Tibial nerve (tissue), 4 donors: ENCODE measurements at regions not wholly inside any gene's neighbourhood (a gene's known extent, or its start where the extent isn't known, plus 50 kb on each side); places are given as distances from the start of the nearest gene placed in this dataset.

ENCODE experiments used
- DNase-seq, 2 donors: peaks; one replicate each; pipeline ENCODE4 v3.0.0-alpha.2; 2019; ENCODE audit warnings: low spot score in 2 of 2
- H3K27ac ChIP-seq, 4 donors: fragments of 200-600 bp; sonication (generic) in 3 of 4; one replicate each; pipeline ENCODE4 v1.5.1; 2017 to 2019; ENCODE audit warnings: mild to moderate bottlenecking in 1 of 4
- H3K27me3 ChIP-seq, 2 donors: fragments of 200-600 bp; sonication (generic) in 1 of 2; one replicate each; pipeline versions ENCODE4 v1.5.1 to v1.6.0; 2017 to 2019
- H3K36me3 ChIP-seq, 3 donors: fragments of 200-600 bp; sonication (generic); one replicate each; pipeline ENCODE4 v1.5.1; 2018 to 2019
- H3K4me1 ChIP-seq, 4 donors: fragments of 200-600 bp; sonication (generic) in 3 of 4; one replicate each; pipeline ENCODE4 v1.5.1; 2017 to 2019
- H3K4me3 ChIP-seq, 4 donors: fragments of 200-600 bp; sonication (generic) in 3 of 4; one replicate each; pipeline ENCODE4 v1.5.1; 2017 to 2019; ENCODE audit warnings: mild to moderate bottlenecking in 1 of 4, moderate library complexity in 1 of 4
- H3K9me3 ChIP-seq, 4 donors: fragments of 200-600 bp; sonication (generic) in 3 of 4; one replicate each; pipeline ENCODE4 v1.5.1; 2017 to 2019
- EP300 ChIP-seq, 2 donors: sonication (generic); formaldehyde crosslinking; IDR thresholded peaks; one replicate each; pipeline ENCODE4 v1.6.1; 2017; ENCODE audit warnings: antibody characterized with exemption in 2 of 2, mild to moderate bottlenecking in 1 of 2
- POLR2A ChIP-seq, 2 donors: fragments of 450-650 bp; IDR thresholded peaks; one replicate each; pipeline ENCODE4 v1.6.1; 2017; ENCODE audit warnings: antibody characterized with exemption in 2 of 2, mild to moderate bottlenecking in 2 of 2, moderate library complexity in 2 of 2
- WGBS, 2 donors: methylation state at CpG; one replicate each; pipeline ENCODE4 v1.1.5; 2018; 5-methylcytosine and 5-hydroxymethylcytosine counted together
- TF ChIP-seq, protein P1 (sequence below), 5 experiments: fragments of 200-600 bp in 3 of 5; fragments of 450-650 bp in 2 of 5; sonication (generic) in 3 of 5; IDR thresholded peaks; one replicate each; pipeline ENCODE4 v1.5.1; 2016 to 2019; ENCODE audit warnings: antibody characterized with exemption in 5 of 5, mild to moderate bottlenecking in 3 of 5, moderate library complexity in 2 of 5

GRCh38 chr3:180306691-180307090 is 270.0 kb upstream of the PEX5L start:
- TF ChIP-seq, protein P1, sequence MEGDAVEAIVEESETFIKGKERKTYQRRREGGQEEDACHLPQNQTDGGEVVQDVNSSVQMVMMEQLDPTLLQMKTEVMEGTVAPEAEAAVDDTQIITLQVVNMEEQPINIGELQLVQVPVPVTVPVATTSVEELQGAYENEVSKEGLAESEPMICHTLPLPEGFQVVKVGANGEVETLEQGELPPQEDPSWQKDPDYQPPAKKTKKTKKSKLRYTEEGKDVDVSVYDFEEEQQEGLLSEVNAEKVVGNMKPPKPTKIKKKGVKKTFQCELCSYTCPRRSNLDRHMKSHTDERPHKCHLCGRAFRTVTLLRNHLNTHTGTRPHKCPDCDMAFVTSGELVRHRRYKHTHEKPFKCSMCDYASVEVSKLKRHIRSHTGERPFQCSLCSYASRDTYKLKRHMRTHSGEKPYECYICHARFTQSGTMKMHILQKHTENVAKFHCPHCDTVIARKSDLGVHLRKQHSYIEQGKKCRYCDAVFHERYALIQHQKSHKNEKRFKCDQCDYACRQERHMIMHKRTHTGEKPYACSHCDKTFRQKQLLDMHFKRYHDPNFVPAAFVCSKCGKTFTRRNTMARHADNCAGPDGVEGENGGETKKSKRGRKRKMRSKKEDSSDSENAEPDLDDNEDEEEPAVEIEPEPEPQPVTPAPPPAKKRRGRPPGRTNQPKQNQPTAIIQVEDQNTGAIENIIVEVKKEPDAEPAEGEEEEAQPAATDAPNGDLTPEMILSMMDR (IDR thresholded peaks at IDR 0.05): no peak
- no peak for TF ChIP-seq POLR2A (IDR thresholded peaks at IDR 0.05)
- no peak for TF ChIP-seq EP300 (IDR thresholded peaks at IDR 0.05)
- 42 to 53% methylated on average over 7 of the region's 7 CpGs for WGBS, 2 donors
- DNase-seq: no peak
- Histone ChIP-seq H3K27me3 (no peaks in the 10 kb centered on the region), H3K4me1 (peaks cover 0 to 4% (median 0%) of the 10 kb centered on the region in 4 donors), H3K4me3 (no peak overlapping the region), H3K27ac (peak overlapping the region in 1 of 4 donors; percentile 32), H3K9me3 (no peaks in the 10 kb centered on the region), H3K36me3 (no peaks in the 10 kb centered on the region)

DNA sequence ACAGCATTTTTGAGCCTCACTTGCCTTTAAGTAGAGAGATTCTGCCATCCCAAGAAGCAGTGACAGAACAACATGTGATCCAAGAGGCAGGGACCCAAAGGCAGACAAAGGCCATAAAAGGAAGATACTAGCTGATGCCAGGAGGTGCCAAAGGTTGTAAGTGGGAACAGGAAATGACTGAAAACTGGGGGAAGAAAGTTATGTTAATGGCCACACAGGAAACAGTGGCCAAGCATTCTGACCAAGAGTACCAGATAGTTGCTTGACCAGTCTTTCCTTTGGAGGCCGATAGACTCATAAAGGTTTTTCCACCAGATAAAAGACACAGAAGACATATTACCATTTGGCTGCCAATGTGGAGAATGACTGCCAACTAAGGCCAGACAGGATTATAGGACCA is 274.5 kb upstream of the PEX5L start:
- WGBS, 2 donors: 48 to 74% methylated on average over 1 of the region's 1 CpG
- H3K4me3 ChIP-seq: no peak overlapping the region
- no peaks in the 10 kb centered on the region for H3K9me3 ChIP-seq
- no peaks in the 10 kb centered on the region for H3K27me3 ChIP-seq
- H3K4me1 ChIP-seq: peaks cover 0 to 2% (median 0%) of the 10 kb centered on the region in 4 donors
- no peak overlapping the region for H3K27ac ChIP-seq
- H3K36me3 ChIP-seq: no peaks in the 10 kb centered on the region
- TF ChIP-seq, protein P1 (IDR thresholded peaks at IDR 0.05): no peak
- TF ChIP-seq EP300 (IDR thresholded peaks at IDR 0.05) (no peak), POLR2A (IDR thresholded peaks at IDR 0.05) (no peak)
- DNase-seq: no peak

DNA sequence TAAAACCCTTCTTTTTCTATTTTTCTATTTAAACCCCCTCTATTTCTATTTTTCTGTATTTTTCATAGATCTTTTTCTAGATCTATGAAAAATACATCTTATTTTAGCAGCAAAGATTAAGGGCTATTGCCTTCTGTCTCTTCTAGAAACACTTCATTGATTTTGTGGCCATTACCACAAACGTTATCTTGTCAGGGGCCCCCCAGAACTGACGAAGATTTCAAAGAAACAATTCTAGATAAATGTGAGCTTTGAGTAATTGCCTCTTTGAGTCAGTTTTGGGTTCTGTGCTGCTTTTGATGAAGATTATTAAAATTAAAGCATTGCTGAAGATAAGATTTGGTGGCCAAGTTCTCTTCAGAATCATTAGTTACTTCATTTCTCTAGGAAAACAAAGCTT is 279.6 kb upstream of the PEX5L start:
- Histone ChIP-seq H3K4me3 (no peak overlapping the region), H3K36me3 (no peaks in the 10 kb centered on the region), H3K27me3 (no peaks in the 10 kb centered on the region), H3K9me3 (no peaks in the 10 kb centered on the region), H3K27ac (no peak overlapping the region), H3K4me1 (no peaks in the 10 kb centered on the region)
- TF ChIP-seq POLR2A (IDR thresholded peaks at IDR 0.05): no peak
- TF ChIP-seq, protein P1 (IDR thresholded peaks at IDR 0.05): no peak
- TF ChIP-seq EP300 (IDR thresholded peaks at IDR 0.05): no peak
- 70 to 78% methylated on average over 2 of the region's 2 CpGs for WGBS, 2 donors
- DNase-seq: no peak

GRCh38 chr3:180319461-180319860 is 282.5 kb upstream of the TTC14 start:
- Histone ChIP-seq H3K9me3 (no peaks in the 10 kb centered on the region), H3K4me3 (no peak overlapping the region), H3K4me1 (no peaks in the 10 kb centered on the region), H3K27me3 (no peaks in the 10 kb centered on the region), H3K27ac (no peak overlapping the region), H3K36me3 (no peaks in the 10 kb centered on the region)
- 90 to 96% methylated on average over 2 of the region's 2 CpGs for WGBS, 2 donors
- DNase-seq: no peak
- TF ChIP-seq POLR2A (IDR thresholded peaks at IDR 0.05) (no peak), EP300 (IDR thresholded peaks at IDR 0.05) (no peak)
- TF ChIP-seq, protein P1 (IDR thresholded peaks at IDR 0.05): no peak

DNA sequence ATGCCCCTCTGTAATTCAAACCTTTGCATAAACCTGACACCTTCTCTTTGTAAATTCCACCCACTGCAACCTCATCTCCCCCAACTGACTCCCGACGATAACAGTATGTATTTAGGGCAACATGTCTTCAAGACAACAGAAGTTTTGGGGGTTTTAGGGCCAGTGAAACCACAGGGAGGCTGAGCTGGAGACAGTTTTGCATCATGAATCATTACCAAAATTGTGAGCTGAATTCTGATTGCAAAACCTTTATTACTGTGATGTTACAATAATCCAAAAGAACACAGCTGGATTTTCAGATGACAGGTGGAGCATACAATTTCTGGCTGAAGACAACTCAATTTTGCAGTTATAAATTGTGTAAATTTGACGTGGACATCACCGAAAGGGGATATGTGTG is 281.3 kb upstream of the TTC14 start:
- TF ChIP-seq, protein P1 (IDR thresholded peaks at IDR 0.05): no peak
- TF ChIP-seq EP300 (IDR thresholded peaks at IDR 0.05) (no peak), POLR2A (IDR thresholded peaks at IDR 0.05) (no peak)
- Histone ChIP-seq H3K27me3 (no peaks in the 10 kb centered on the region), H3K27ac (no peak overlapping the region), H3K4me3 (no peak overlapping the region), H3K9me3 (no peaks in the 10 kb centered on the region), H3K4me1 (no peaks in the 10 kb centered on the region), H3K36me3 (no peaks in the 10 kb centered on the region)
- no peak for DNase-seq
- WGBS, 2 donors: 72 to 75% methylated on average over 4 of the region's 4 CpGs
